T-helper 22 cell (primary cell): ENCODE measurements at regions not wholly inside any gene's neighbourhood (a gene's known extent, or its start where the extent isn't known, plus 50 kb on each side); places are given as distances from the start of the nearest gene placed in this dataset.
"Not testable (repeated sequence)": the region's sequence is repeated elsewhere in the genome, so short reads cannot be mapped to it uniquely, and the experiment has no call there.

Source experiments
- DNase-seq: peaks from one replicate; pipeline ENCODE4 v3.0.0-alpha.2; 2020; ENCODE audit warnings: low read depth

DNA sequence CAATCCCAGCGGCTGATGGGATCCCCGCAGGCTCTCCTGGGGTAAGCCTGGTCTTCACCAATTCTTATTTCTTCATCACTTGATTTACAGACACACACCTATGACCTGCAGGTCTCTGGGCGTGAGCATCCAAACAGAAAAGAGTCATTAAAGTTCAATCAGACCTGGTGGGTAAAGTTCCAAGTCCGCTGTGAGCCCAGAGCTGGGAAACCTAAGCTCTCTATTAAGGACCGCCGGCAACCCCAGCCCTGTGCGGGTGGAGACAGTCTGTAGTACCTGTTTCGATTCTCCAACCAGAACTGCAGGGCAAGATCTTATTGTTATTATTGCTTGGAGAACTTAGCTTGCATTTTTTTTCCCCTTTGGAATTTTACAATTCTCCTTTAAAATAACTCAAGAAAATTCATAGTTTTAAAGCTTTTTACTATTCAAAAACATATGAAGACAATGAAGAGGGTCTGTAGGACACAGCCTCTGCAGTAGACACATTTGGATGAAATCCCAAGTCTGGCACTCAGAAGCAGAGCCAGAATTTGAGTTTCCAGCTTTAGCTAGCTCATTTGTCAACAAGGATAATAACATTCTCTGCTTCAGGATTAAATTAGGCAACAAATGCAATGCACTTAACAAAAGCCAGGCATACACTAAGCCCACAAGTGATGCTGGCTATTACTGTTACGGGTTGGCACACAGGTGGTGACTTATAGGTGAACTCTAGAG lies 376.4 kb downstream of the INSIG2 start:
- no peak for DNase-seq

GRCh38 chr2:118464046-118464445 lies 375.8 kb downstream of the INSIG2 start:
- no peak for DNase-seq

DNA sequence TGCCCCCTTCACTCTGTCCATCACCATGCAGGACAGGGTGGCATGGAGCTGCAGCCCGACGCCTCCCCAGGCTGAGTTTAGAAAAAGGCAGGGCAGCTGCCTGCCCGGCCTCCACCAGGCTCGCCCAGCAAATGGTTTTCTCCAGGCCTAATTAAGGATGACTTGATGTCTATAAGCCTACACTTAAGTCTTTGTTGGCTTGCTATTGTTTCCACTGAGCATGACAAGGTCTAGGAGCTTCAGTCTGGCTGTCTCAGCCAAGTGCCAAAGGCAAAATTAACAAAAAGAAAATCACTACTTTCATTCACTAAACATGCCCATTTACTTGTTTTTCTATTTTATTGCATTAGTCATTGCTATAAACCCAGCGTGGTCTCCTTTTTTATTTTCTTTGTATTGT lies 372.2 kb downstream of the INSIG2 start:
- no peak for DNase-seq

DNA sequence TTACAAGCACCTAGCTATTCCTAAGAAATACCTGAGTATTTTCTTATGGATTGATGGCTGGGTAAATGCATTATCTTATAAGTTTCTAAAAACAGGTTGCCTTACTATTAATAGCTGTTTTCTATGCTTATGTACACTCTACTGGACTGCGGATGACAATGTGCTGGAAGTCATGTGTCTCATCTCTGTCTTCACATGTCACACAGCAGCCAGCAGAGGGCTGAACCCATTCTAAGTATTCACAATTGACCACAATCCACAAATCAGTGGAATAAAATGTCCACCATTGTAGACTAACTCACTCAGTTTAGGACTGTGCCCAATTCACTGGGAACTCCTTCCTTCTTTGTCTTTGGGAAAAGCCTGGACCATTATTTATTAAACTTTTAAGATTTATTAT lies 371.2 kb downstream of the INSIG2 start:
- DNase-seq = no peak

DNA sequence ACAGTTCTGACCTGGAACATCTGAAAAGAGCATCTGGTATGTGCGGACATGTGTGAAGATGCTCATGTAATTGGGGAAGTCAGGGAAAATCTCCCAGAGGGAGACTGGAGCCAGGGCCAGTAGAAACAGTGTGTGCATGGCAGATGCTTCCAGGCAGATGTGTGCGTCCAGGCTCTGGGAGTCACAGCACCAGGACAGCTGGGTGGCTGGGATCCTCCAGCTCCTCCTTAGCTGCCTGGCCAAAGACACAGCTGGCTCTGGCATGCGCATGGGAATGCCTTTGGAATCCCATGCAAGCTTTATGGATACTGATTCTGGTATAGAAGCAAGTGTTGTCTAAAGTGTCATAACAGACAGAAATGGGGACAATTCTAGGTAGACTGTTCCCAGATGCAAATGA lies 369.7 kb downstream of the INSIG2 start:
- no peak for DNase-seq

DNA sequence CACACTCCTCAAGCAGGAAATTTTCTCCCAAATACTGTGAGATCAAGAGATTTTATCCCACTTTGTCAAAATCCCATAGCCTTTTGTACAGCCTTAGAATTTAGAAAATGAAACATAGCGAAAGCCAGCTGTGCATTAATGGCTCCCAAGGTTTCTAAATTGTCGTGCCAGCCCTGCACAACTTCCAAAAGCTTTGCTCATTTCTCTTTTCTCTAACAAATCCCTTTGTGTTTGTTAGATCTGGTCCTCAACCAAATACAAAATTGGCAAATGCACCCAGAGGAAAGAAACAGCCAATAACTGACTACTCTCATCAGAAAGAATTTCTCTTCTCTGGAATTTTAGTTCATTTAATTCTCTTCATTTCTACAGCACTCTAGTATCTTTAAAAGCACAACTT lies 361.1 kb downstream of the INSIG2 start:
- DNase-seq = no peak

GRCh38 chr2:118443596-118443995 lies 355.3 kb downstream of the INSIG2 start:
- DNase-seq = no peak

GRCh38 chr2:118442996-118443553 lies 354.8 kb downstream of the INSIG2 start:
- no peak for DNase-seq

- DNase-seq = no peak
Observed at GRCh38 chr2:118442046-118442445, 353.8 kb downstream of the INSIG2 start.

DNA sequence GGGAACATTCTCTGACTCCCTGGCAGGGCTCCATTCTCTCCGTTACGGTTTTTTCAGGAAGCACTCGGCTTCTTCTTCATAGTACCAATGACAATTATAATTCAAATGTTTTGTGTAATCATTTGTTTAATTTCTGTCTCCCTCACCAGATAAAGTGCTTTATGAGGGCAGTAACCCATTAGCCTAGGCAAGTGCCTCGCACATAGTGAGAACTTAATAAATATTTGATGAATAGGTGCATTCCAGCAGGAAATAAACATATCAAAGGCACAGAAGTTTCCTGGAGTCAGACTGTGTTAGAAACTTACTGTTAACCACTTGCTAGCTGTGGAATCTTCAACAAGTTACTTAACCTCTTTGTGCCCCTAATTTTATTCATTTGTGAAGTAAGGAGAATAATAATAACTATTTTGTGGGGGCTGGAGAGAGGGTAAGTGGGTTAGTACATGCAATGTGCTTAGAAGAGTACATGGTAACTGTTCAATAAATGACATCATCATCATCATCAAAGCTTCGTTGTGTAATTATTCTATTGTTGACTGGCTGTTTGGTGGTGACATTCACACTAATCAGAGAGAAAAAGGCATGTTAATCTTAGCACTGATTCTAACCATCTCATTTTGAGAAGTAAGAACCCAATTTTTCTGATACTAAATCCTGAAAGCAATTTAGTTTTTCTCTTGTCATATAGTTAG lies 352.3 kb downstream of the INSIG2 start:
- no peak for DNase-seq

GRCh38 chr2:118437501-118437900 lies 349.2 kb downstream of the INSIG2 start:
- DNase-seq = no peak

GRCh38 chr2:118431997-118432396 lies 343.7 kb downstream of the INSIG2 start:
- DNase-seq = no peak

DNA sequence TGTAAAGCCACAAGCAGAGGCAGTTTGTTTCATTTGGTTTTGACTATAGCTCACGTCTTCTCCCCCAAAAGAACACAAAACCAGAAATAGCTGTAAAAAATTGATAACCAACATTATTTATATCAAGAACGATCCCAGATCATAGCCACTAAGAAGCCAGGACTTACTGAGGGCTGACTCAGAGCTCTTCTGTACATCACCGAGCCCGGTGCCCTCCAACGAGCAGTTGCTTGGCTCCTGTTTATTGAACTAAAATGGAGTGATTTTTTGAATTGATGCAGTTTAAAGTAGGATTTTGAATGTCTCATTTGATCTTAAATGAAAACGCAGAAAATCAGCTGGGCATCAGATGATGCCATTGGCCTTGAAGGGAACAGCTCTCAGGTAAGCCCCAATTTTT lies 343.3 kb downstream of the INSIG2 start:
- DNase-seq = no peak

DNA sequence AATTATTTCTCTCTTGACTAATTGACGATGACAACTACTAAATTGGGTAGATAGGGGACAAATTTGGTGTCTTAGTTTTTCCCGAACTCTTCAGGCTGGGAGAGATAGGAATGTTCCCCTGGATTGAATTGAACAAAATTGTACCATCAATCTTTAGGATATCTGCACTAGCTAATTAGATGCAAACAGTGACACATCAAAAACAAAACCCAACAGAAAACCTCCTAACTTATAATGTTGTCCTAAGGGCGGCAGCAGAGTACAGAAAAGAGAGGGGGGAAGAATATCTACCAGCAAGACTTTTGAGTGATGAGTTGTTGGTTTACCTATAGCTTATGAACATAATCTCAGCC lies 342.9 kb downstream of the INSIG2 start:
- DNase-seq = no peak

DNA sequence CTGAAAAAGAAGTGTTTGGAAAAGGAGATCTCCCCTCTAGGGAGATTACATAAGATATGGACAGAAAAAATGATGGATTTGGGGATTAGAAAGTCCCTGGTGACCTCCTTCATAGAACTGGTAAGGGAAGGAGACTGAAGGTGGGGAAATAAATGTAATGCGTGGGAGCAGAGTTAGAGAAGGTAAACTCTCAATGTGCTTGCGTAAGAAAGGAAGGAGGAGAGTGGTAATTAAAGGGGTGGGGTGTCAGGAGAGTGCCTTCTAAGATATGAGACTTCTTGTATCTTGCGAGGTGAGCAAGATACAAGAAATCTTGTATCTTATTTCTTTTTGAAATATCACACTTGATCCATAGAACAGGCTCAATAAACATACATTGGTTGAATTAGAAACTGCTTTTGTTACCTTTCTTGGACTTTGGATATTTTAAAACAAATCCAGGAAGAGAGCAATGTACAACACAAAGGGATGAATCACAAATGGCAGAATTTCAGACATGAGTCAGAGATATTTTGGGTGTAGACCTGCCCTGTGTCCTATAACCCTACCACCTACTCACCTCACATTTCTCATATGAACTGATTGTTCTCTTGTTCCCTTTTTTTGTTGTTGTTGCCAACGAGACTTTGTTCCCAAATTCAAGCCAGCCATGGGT lies 342.4 kb downstream of the INSIG2 start:
- no peak for DNase-seq

DNA sequence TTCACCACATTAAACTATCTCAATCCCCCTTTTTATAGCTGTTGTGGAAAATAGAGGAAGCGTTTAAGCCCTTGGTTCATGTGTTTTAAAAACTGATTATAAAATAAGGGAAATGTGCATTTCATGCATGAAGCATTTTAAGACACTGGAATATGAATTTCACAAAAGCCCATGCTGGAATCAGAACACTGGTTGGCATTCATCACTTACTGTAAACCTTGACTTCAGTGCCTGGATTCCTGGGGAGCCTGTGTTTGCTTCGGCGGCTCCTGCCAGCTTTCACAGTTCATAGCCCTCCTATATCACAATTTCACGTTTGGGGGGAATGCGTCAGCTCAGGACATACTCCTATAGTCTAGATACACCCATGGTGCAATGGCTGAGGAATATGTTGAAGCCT lies 336.9 kb downstream of the INSIG2 start:
- DNase-seq = no peak

GRCh38 chr2:118423776-118424175 lies 335.5 kb downstream of the INSIG2 start:
- DNase-seq = no peak

DNA sequence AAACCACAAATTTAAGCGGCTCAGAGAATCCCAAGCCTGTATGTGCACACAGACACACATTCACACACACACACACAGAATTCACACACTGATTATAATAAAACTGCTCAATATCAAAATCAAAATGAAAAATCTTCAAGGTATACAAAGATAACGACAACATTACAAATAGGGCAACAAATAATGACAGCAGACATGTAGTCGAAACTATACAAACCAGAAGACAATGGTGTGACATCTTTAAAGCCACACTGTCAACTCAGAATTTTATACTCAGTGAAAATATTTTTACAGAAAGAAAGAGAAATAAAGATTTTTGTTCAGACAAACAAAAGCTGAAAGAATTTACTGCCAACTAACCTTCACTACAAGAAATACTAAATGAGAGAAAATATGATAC lies 333.4 kb downstream of the INSIG2 start:
- DNase-seq = no peak

- no peak for DNase-seq
Observed at GRCh38 chr2:118417406-118418120, 329.3 kb downstream of the INSIG2 start.

DNA sequence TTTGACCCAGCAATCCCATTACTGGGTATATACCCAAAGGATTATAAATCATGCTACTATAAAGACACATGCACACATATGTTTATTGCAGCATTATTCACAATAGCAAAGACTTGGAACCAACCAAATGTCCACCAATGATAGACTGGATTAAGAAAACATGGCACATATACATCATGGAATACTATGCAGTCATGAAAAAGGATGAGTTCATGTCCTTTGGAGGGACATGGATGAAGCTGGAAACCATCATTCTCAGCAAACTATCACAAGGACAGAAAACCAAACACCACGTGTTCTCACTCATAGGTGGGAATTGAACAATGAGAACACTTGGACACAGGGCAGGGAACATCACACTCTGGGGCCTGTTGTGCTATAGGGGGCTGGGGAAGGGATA lies 326.9 kb downstream of the INSIG2 start:
- DNase-seq = not testable (repeated sequence)

DNA sequence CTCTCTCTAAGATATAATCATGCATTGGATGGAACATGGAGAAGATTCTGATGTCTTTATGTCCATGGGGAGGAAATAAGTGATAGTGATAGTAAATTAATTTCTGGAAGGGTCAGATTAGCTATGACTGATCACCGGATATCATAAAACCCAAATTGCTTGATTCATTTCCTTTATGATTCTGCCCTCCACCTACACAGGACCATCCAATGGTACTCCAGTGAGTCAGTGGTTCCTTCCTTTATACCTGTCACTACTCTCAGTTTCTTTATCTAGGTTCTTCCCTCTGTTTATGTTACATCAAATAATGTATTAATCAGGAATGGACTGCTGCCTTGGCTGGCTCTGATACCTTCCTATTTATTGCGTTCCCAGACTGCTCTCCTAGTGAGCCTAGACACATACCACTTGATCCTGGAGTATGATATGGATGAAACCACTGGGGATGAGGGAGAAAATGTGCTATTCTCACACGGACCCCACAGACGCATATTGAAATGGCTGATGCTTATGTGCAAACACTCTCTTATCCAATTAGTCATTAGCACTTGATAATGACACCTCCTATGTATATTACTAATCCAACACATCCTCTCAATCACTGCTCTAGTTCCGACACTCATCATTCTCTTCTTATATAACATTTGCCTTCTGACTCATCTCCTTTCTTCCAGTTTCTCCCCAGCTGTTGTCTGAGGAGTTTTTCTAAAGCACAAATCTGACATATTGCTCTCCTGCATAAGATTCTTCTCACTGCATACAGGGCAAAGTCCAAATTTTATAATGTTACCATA lies 315.6 kb downstream of the INSIG2 start:
- DNase-seq = no peak

- no peak for DNase-seq
Observed at GRCh38 chr2:118388771-118389170, 300.5 kb downstream of the INSIG2 start.
